NB4 (cell line): ENCODE measurements at regions not wholly inside any gene's neighbourhood (a gene's known extent, or its start where the extent isn't known, plus 50 kb on each side); places are given as distances from the start of the nearest gene placed in this dataset.

ENCODE experiments used
- DNase-seq: peaks from one replicate; pipeline ENCODE4 v3.0.0; 2010; ENCODE audit warnings: low read depth
- H3K4me3 ChIP-seq: one replicate; pipeline ENCODE4 v1.5.1; 2011; ENCODE audit warnings: mild to moderate bottlenecking, low read depth, low read length, moderate library complexity
- MAX ChIP-seq: IDR thresholded peaks from 2 replicates; pipeline ENCODE4 v1.6.1; 2011; ENCODE audit warnings: low read depth, low read length
- MYC ChIP-seq: IDR thresholded peaks from 2 replicates; pipeline ENCODE4 v1.6.1; 2011; ENCODE audit warnings: low read depth, low read length
- POLR2A ChIP-seq: IDR thresholded peaks from 2 replicates; pipeline ENCODE4 v1.6.1; 2011; ENCODE audit warnings: mild to moderate bottlenecking; ENCODE audit not compliant: insufficient read length; ENCODE audit errors: extremely low read depth
- TF ChIP-seq, protein P1 (sequence below): IDR thresholded peaks from one replicate; pipeline ENCODE4 v1.5.1; 2012; ENCODE audit warnings: low read depth, low read length

- DNase-seq = no peak
- no peak overlapping the region for H3K4me3 ChIP-seq
- TF ChIP-seq POLR2A (no peak), MAX (no peak), MYC (no peak)
- TF ChIP-seq, protein P1, sequence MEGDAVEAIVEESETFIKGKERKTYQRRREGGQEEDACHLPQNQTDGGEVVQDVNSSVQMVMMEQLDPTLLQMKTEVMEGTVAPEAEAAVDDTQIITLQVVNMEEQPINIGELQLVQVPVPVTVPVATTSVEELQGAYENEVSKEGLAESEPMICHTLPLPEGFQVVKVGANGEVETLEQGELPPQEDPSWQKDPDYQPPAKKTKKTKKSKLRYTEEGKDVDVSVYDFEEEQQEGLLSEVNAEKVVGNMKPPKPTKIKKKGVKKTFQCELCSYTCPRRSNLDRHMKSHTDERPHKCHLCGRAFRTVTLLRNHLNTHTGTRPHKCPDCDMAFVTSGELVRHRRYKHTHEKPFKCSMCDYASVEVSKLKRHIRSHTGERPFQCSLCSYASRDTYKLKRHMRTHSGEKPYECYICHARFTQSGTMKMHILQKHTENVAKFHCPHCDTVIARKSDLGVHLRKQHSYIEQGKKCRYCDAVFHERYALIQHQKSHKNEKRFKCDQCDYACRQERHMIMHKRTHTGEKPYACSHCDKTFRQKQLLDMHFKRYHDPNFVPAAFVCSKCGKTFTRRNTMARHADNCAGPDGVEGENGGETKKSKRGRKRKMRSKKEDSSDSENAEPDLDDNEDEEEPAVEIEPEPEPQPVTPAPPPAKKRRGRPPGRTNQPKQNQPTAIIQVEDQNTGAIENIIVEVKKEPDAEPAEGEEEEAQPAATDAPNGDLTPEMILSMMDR = no peak
Observed at GRCh38 chr5:53333160-53333559, 147.3 kb upstream of the FST start.

- peak; percentile 37 for DNase-seq
- TF ChIP-seq MYC = no peak
- no peak overlapping the region for H3K4me3 ChIP-seq
Observed at GRCh38 chr5:53334431-53334941, 145.9 kb upstream of the FST start.

- peak; percentile 7 for DNase-seq
- no peak overlapping the region for H3K4me3 ChIP-seq
- TF ChIP-seq MAX (no peak), POLR2A (no peak), MYC (no peak)
- TF ChIP-seq, protein P1 = no peak
Observed at GRCh38 chr5:53335115-53335514, 145.3 kb upstream of the FST start.

GRCh38 chr5:53337827-53338226 is 142.6 kb upstream of the FST start:
- TF ChIP-seq MAX = no peak
- no peak for TF ChIP-seq MYC
- no peak for TF ChIP-seq POLR2A
- TF ChIP-seq, protein P1 = no peak
- DNase-seq = no peak
- no peak overlapping the region for H3K4me3 ChIP-seq

- H3K4me3 ChIP-seq = no peak overlapping the region
- DNase-seq = no peak
- TF ChIP-seq MYC (no peak), MAX (no peak), POLR2A (no peak)
- TF ChIP-seq, protein P1 = no peak
Observed at GRCh38 chr5:53338971-53339370, 141.5 kb upstream of the FST start.

DNA sequence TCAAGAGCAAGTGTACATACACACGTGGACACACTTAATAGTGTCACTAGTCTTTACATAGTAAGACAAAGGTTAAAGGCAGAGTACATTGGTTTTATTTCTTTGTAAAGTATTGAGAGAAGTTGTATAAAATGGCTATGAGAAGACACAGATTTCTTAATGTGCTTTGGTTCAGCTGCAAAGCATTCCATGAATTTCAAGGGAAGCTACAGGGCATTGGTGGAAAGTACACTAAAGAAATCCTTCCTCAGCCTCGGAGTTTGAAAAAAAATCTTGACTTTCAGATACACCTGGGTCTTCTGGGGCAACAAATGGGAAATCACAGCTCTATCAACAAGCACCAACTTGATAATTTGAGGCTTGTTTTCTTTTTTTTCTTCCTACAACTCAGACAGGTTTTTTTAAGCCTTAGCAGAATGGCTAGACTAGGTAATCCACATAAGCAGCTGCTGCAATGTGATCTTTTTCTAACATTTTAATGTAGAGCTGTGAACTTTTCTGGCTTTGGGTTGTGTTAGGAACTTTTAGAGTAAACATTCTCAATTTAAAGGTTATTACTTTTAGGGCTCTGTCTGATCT is 140.4 kb upstream of the FST start:
- no peak for DNase-seq
- TF ChIP-seq MYC (no peak), POLR2A (no peak), MAX (no peak)
- TF ChIP-seq, protein P1 = no peak
- H3K4me3 ChIP-seq = no peak overlapping the region
